Ascending aorta (tissue), 2 donors: ENCODE measurements at regions not wholly inside any gene's neighbourhood (a gene's known extent, or its start where the extent isn't known, plus 50 kb on each side); places are given as distances from the start of the nearest gene placed in this dataset.

Experiments used
- DNase-seq, 2 donors: peaks; one replicate each; pipeline ENCODE4 v3.0.0-alpha.2; 2019; ENCODE audit warnings: low spot score in 2 of 2
- H3K27ac ChIP-seq, 2 donors: fragments of 200-600 bp; sonication (generic); one replicate each; pipeline ENCODE4 v1.5.1; 2016 to 2017; ENCODE audit warnings: mild to moderate bottlenecking in 1 of 2
- H3K27me3 ChIP-seq: fragments of 200-600 bp; sonication (generic); one replicate; pipeline ENCODE4 v1.5.1; 2017
- H3K36me3 ChIP-seq, 2 donors: fragments of 200-600 bp; sonication (generic); one replicate each; pipeline ENCODE4 v1.5.1; 2016
- H3K4me1 ChIP-seq, 2 donors: fragments of 200-600 bp; sonication (generic); one replicate each; pipeline ENCODE4 v1.5.1; 2016 to 2017; ENCODE audit warnings: mild to moderate bottlenecking in 1 of 2
- H3K4me3 ChIP-seq, 2 donors: fragments of 200-600 bp; sonication (generic); one replicate each; pipeline ENCODE4 v1.5.1; 2016 to 2017; ENCODE audit warnings: mild to moderate bottlenecking in 1 of 2
- H3K9me3 ChIP-seq, 2 donors: fragments of 200-600 bp; sonication (generic); one replicate each; pipeline ENCODE4 v1.5.1; 2016
- intact Hi-C: fragments of 100-400 bp; cut with DNase I; formaldehyde crosslinking; loops from one replicate; pipeline ENCODE4 v1.15.1; 2023
- TF ChIP-seq, protein P1 (sequence below), 3 experiments: fragments of 200-600 bp in 2 of 3; fragments of 450-650 bp in 1 of 3; sonication (generic) in 2 of 3; IDR thresholded peaks; one replicate each; pipeline ENCODE4 v1.5.1; 2016 to 2019; ENCODE audit warnings: antibody characterized with exemption in 3 of 3, mild to moderate bottlenecking in 1 of 3, moderate library complexity in 1 of 3

DNA sequence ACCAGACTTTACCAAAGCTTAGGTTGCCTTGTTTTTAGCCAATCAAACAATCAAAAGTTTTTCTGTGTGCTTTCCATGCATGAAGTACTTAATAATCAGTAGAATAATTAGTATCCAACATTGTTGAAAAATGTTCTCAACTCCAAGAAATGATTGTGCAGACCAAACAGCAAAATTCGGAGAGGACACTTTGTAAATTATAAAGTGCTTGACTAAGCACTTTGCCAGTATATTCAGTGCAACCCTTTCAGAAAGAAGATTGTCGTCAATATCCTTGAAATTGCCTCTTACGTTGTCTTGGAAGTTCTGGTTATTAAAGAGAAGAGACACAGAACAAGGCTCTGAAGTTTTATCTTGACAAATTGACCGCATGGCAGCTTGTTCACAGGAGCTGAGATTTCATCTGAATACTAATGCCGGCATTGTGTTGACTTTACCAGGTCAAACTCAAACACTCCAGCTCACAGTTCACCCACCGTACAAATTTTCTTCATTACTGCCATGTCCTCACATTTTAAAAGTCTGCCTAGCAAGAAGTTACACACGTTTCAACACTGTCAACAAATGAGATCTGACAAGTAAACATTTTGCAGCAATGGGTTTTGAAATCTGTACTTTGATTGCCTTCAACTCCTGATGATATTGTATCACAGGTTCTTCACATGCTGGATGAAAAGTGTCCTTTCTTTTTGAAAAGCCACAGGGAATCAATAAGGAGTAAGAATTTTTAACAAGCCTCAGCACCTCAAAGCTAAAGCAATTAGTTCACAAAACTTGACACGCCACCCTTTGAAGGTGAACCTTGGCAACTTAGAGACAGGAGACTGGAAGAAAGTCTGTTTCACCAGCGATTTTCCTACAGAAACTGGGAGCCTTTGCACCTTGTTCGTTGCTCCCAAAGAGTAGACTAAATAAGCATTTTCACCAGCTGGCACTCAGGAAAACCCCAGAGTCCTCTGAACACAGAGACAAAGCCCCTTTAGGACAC is 150.9 kb downstream of the RFC3 start:
- Histone ChIP-seq H3K27me3 (no peaks in the 10 kb centered on the region), H3K9me3 (no peaks in the 10 kb centered on the region), H3K27ac (no peak overlapping the region), H3K4me1 (no peaks in the 10 kb centered on the region), H3K36me3 (no peaks in the 10 kb centered on the region), H3K4me3 (no peak overlapping the region)
- DNase-seq, result no peak
- intact Hi-C loops, result no loop called here
- TF ChIP-seq, protein P1, sequence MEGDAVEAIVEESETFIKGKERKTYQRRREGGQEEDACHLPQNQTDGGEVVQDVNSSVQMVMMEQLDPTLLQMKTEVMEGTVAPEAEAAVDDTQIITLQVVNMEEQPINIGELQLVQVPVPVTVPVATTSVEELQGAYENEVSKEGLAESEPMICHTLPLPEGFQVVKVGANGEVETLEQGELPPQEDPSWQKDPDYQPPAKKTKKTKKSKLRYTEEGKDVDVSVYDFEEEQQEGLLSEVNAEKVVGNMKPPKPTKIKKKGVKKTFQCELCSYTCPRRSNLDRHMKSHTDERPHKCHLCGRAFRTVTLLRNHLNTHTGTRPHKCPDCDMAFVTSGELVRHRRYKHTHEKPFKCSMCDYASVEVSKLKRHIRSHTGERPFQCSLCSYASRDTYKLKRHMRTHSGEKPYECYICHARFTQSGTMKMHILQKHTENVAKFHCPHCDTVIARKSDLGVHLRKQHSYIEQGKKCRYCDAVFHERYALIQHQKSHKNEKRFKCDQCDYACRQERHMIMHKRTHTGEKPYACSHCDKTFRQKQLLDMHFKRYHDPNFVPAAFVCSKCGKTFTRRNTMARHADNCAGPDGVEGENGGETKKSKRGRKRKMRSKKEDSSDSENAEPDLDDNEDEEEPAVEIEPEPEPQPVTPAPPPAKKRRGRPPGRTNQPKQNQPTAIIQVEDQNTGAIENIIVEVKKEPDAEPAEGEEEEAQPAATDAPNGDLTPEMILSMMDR (IDR thresholded peaks at IDR 0.05), result no peak

DNA sequence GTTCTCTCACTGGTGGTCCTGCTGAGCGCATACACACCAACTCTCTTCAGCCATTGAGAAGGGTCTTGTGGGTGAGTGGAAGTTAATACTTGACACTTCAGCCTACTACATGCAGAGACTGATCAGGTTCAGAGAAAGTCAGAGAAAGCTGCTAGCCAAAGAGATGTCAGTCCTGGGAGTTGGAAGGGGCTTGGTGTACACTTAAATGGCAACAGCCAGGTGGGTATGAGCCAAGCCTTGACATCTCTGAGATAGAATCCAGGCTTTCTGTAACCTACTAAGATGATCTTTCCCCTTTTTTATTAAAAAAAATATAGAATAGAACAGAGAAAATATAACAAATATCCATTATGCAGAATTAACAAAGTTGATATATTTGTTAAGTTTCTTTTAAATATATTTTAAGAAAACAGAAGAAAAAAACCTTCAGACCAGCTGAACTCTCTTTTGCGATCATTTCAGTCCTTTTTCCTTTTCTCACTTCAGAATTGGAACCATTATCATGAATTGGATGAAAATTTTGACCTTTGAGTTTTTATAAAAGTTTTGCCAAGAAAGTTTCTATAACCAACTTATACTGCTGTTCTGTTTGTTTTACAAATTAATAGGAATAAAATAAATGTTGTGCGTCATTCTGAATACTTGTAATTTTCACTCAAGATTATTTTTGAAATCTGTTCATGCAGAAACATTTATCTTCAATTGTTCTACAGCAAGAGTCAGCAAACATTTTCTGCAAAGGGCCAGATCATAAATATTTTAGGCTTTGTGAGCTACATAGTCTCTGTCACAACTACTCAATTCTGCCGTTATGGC is 153.0 kb downstream of the RFC3 start:
- TF ChIP-seq, protein P1 (IDR thresholded peaks at IDR 0.05), result no peak
- no peak overlapping the region for H3K4me3 ChIP-seq
- no peak overlapping the region for H3K27ac ChIP-seq
- no peaks in the 10 kb centered on the region for H3K9me3 ChIP-seq
- DNase-seq, result no peak
- H3K4me1 ChIP-seq, result no peaks in the 10 kb centered on the region
- intact Hi-C loops, result no loop called here
- no peaks in the 10 kb centered on the region for H3K27me3 ChIP-seq
- H3K36me3 ChIP-seq, result no peaks in the 10 kb centered on the region

DNA sequence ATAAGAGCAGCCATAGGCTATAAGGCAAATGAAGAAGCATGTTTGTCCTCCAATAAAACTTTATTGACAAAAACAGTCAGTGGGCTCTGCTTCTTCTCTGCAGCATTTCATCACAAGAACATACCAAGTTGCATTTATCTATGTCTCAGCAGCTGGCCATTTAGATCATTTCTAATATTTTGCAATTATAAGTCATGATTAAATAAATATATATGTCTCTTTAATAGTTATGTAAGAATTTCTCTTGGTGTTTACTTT is 153.5 kb downstream of the RFC3 start:
- no peak for DNase-seq
- Histone ChIP-seq H3K4me1 (no peaks in the 10 kb centered on the region), H3K9me3 (no peaks in the 10 kb centered on the region), H3K36me3 (no peaks in the 10 kb centered on the region), H3K27ac (no peak overlapping the region), H3K4me3 (no peak overlapping the region), H3K27me3 (no peaks in the 10 kb centered on the region)
- TF ChIP-seq, protein P1 (IDR thresholded peaks at IDR 0.05), result no peak
- intact Hi-C loops, result no loop called here

DNA sequence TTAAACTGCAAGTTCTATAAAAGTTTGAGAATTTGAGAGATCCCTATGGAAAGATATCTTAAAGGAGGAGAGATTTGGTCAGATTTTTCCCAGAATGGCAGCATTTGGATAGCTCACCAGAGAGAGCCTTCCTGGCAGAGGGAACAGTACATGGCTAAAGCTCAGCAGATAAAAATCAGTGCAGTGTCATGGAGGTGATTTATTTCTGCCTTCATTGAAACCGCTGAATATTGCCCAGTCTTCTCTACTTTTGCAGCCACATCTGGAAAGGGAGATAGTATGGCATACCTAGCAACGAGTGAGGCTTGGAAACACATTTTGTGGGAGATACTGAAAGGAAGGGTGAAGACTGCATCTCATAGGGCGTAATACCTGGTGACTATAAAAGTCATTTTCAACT is 155.2 kb downstream of the RFC3 start:
- Histone ChIP-seq H3K27me3 (no peaks in the 10 kb centered on the region), H3K9me3 (no peaks in the 10 kb centered on the region), H3K36me3 (no peaks in the 10 kb centered on the region), H3K4me3 (no peak overlapping the region), H3K4me1 (no peaks in the 10 kb centered on the region), H3K27ac (no peak overlapping the region)
- TF ChIP-seq, protein P1 (IDR thresholded peaks at IDR 0.05), result no peak
- no peak for DNase-seq
- intact Hi-C loops, result no loop called here

DNA sequence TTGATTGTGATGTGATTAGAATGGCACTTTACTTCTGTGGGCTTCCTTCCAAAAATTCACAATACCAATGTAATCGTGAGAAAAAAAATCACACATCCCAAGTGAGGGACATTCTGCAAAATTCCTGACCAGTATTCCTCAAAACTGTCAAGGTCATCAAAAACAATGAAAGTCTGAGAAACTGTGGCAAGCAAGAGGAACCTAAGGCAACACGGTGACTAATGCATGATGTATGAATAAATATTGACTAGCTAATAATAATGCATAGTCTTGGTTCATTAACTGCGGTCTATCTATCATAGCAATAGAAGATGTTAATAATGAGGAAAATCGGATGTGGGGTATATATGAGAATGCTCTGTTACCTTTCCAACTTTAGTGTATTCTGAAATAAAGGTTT is 159.0 kb downstream of the RFC3 start:
- no peaks in the 10 kb centered on the region for H3K9me3 ChIP-seq
- no peaks in the 10 kb centered on the region for H3K27me3 ChIP-seq
- H3K36me3 ChIP-seq, result no peaks in the 10 kb centered on the region
- no peak overlapping the region for H3K27ac ChIP-seq
- H3K4me3 ChIP-seq, result no peak overlapping the region
- H3K4me1 ChIP-seq, result no peaks in the 10 kb centered on the region
- TF ChIP-seq, protein P1 (IDR thresholded peaks at IDR 0.05), result no peak
- no peak for DNase-seq
- intact Hi-C loops, result no loop called here
